ENCODE measurements at regions not wholly inside any gene's neighbourhood (a gene's known extent, or its start where the extent isn't known, plus 50 kb on each side); places are given as distances from the start of the nearest gene placed in this dataset.

GRCh38 chr7:131021902-131022301 is 287.9 kb upstream of the KLF14 start:
- H3K9me3 Mint-ChIP-seq (ENCODE audit: unreplicated experiment): no peaks in the 10 kb centered on the region
- BruUV-seq (replicated peaks): no TSS peak
- intact Hi-C loops (cut with micrococcal nuclease): no loop called here
- ChIA-PET POLR2A (interaction anchor here (0.7 to 1.2 kb wide), 2 partner anchors 8 to 52 kb away, joined by 3 read pairs; no protein-coding TSS in a partner anchor), CTCF (interaction anchor here (1.5 to 1.8 kb wide), 2 partner anchors 9 to 18 kb away, joined by 5 to 7 read pairs; no protein-coding TSS in a partner anchor)
- peaks cover 15% of the 10 kb centered on the region for H3K4me1 Mint-ChIP-seq (ENCODE audit: insufficient read depth, unreplicated experiment)
- TF ChIP-seq, protein P1, sequence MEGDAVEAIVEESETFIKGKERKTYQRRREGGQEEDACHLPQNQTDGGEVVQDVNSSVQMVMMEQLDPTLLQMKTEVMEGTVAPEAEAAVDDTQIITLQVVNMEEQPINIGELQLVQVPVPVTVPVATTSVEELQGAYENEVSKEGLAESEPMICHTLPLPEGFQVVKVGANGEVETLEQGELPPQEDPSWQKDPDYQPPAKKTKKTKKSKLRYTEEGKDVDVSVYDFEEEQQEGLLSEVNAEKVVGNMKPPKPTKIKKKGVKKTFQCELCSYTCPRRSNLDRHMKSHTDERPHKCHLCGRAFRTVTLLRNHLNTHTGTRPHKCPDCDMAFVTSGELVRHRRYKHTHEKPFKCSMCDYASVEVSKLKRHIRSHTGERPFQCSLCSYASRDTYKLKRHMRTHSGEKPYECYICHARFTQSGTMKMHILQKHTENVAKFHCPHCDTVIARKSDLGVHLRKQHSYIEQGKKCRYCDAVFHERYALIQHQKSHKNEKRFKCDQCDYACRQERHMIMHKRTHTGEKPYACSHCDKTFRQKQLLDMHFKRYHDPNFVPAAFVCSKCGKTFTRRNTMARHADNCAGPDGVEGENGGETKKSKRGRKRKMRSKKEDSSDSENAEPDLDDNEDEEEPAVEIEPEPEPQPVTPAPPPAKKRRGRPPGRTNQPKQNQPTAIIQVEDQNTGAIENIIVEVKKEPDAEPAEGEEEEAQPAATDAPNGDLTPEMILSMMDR (IDR thresholded peaks at IDR 0.05; ENCODE audit: unreplicated experiment): no peak
- H3K4me3 Mint-ChIP-seq (ENCODE audit: unreplicated experiment): no peak overlapping the region
- peaks cover 34% of the 10 kb centered on the region for H3K36me3 Mint-ChIP-seq (ENCODE audit: insufficient read depth, unreplicated experiment)
- DNase-seq (ENCODE audit: unreplicated experiment): no peak
- no peak overlapping the region for H3K27ac Mint-ChIP-seq (ENCODE audit: low read depth, unreplicated experiment)
- H3K27me3 Mint-ChIP-seq (ENCODE audit: insufficient read depth, unreplicated experiment): no peaks in the 10 kb centered on the region

DNA sequence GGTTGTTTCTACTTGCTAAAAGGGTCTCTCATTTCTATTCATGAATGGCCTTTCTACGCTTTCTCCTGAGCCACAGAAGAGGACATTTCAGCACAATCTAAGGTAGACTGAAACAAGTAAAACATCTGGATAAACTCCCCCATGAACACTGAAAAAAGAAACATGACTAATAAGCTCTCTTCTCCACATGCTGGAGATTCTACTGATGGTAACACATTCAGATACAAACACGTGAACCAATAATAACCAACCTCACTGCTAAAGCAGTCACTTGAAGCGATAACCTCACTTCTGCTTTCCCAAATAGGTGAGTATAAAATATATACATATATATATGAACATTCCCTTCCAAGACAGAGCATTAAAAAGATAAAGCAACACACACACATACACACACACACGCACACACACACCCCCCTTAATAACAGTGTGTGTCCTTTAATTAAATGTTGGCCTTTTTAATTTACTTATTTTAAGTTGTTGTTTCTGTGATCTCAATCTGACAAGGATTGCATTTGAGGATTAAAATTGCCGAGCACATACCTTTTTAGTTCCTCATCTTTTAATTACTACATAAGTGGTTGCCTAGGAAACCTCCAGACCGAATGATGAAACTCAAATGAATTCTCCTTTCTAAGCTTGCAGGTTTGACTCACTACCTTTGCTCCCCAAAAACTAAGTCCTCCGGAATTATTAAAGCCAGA is 292.4 kb upstream of the KLF14 start:
- no peaks in the 10 kb centered on the region for H3K27me3 Mint-ChIP-seq (ENCODE audit: insufficient read depth, unreplicated experiment)
- TF ChIP-seq, protein P1 (IDR thresholded peaks at IDR 0.05; ENCODE audit: unreplicated experiment): no peak
- H3K36me3 Mint-ChIP-seq (ENCODE audit: insufficient read depth, unreplicated experiment): peaks cover 38% of the 10 kb centered on the region
- ChIA-PET POLR2A (interaction anchor here (0.6 to 3.8 kb wide), 25 partner anchors 10 to 303 kb away, joined by 3 to 61 read pairs (median 6); no protein-coding TSS in a partner anchor), CTCF (interaction anchor here (0.6 to 2.9 kb wide), 8 partner anchors 10 to 130 kb away, joined by 3 to 15 read pairs (median 5); no protein-coding TSS in a partner anchor)
- BruUV-seq (replicated peaks): TSS peak; percentile 64
- H3K4me1 Mint-ChIP-seq (ENCODE audit: insufficient read depth, unreplicated experiment): peaks cover 31% of the 10 kb centered on the region
- no peaks in the 10 kb centered on the region for H3K9me3 Mint-ChIP-seq (ENCODE audit: unreplicated experiment)
- DNase-seq (ENCODE audit: unreplicated experiment): peak; percentile 71
- intact Hi-C loops (cut with micrococcal nuclease): loop anchor here (1.0 to 5.0 kb wide), 3 partner anchors 13 to 114 kb away; no protein-coding TSS in a partner anchor
- H3K27ac Mint-ChIP-seq (ENCODE audit: low read depth, unreplicated experiment): peak overlapping the region; percentile 88
- H3K4me3 Mint-ChIP-seq (ENCODE audit: unreplicated experiment): peak overlapping the region; percentile 64

DNA sequence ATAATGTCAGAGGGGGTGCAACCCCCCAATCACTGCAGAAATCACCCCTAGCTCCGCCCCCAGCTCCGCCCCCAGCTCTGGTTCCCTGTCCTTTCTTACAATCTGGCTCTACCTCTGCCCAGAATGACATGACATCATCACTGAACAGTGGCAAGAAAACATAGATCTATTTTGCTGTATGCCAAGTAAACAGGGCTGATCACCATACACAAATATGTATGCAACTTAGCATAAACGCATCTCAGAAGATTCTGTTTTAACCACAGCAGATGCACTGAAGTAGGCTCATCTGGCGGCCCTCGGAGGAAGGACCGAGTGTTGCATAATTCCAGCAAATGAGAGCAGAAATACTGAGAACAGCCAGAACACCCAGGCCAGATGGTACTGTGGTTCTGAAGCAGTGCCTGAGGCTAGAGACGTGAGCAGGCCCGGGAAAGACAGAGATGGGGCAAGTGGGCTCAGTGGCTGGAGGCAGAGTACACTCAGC is 293.3 kb upstream of the KLF14 start:
- no peaks in the 10 kb centered on the region for H3K9me3 Mint-ChIP-seq (ENCODE audit: unreplicated experiment)
- ChIA-PET CTCF (interaction anchor here (0.6 to 2.9 kb wide), 9 partner anchors 11 to 627 kb away, joined by 3 to 22 read pairs (median 5); no protein-coding TSS in a partner anchor), POLR2A (interaction anchor here (0.6 to 3.8 kb wide), 22 partner anchors 12 to 302 kb away, joined by 3 to 61 read pairs (median 6); no protein-coding TSS in a partner anchor)
- H3K4me1 Mint-ChIP-seq (ENCODE audit: insufficient read depth, unreplicated experiment): peaks cover 31% of the 10 kb centered on the region
- intact Hi-C loops (cut with micrococcal nuclease): loop anchor here (5.0 kb wide), 2 partner anchors 65 to 115 kb away; no protein-coding TSS in a partner anchor
- no TSS peak for BruUV-seq (replicated peaks)
- TF ChIP-seq, protein P1 (IDR thresholded peaks at IDR 0.05; ENCODE audit: unreplicated experiment): no peak
- H3K36me3 Mint-ChIP-seq (ENCODE audit: insufficient read depth, unreplicated experiment): peaks cover 35% of the 10 kb centered on the region
- DNase-seq (ENCODE audit: unreplicated experiment): peak; percentile 89
- peak overlapping the region; percentile 88 for H3K27ac Mint-ChIP-seq (ENCODE audit: low read depth, unreplicated experiment)
- H3K27me3 Mint-ChIP-seq (ENCODE audit: insufficient read depth, unreplicated experiment): no peaks in the 10 kb centered on the region
- peak overlapping the region; percentile 64 for H3K4me3 Mint-ChIP-seq (ENCODE audit: unreplicated experiment)

- no TSS peak for BruUV-seq (replicated peaks)
- ChIA-PET CTCF (interaction anchor here (0.6 to 2.9 kb wide), 8 partner anchors 9 to 626 kb away, joined by 3 to 22 read pairs (median 3); no protein-coding TSS in a partner anchor), POLR2A (interaction anchor here (0.7 to 3.8 kb wide), 7 partner anchors 11 to 116 kb away, joined by 3 to 61 read pairs (median 14); no protein-coding TSS in a partner anchor)
- Mint-ChIP-seq H3K27me3 (ENCODE audit: insufficient read depth, unreplicated experiment) (no peaks in the 10 kb centered on the region), H3K9me3 (ENCODE audit: unreplicated experiment) (no peaks in the 10 kb centered on the region), H3K36me3 (ENCODE audit: insufficient read depth, unreplicated experiment) (peaks cover 27% of the 10 kb centered on the region), H3K4me3 (ENCODE audit: unreplicated experiment) (no peak overlapping the region), H3K4me1 (ENCODE audit: insufficient read depth, unreplicated experiment) (peaks cover 31% of the 10 kb centered on the region), H3K27ac (ENCODE audit: low read depth, unreplicated experiment) (peak overlapping the region; percentile 88)
- no peak for DNase-seq (ENCODE audit: unreplicated experiment)
- TF ChIP-seq, protein P1 (IDR thresholded peaks at IDR 0.05; ENCODE audit: unreplicated experiment): no peak
- intact Hi-C loops (cut with micrococcal nuclease): loop anchor here (5.0 kb wide), 2 partner anchors 66 to 116 kb away; no protein-coding TSS in a partner anchor
Observed at GRCh38 chr7:131028295-131028694, 294.3 kb upstream of the KLF14 start.
